Neural progenitor cell (in vitro differentiated cells): ENCODE measurements at regions not wholly inside any gene's neighbourhood (a gene's known extent, or its start where the extent isn't known, plus 50 kb on each side); places are given as distances from the start of the nearest gene placed in this dataset.

Source experiments
- DNase-seq: peaks from one replicate; pipeline ENCODE4 v3.0.0-alpha.2; 2016; ENCODE audit warnings: low spot score
- H2AFZ ChIP-seq: fragments of 200-600 bp; sonication (generic); replicated peaks from 2 replicates; pipeline ENCODE4 v1.6.1; 2016; ENCODE audit warnings: antibody characterized with exemption
- H3F3A ChIP-seq: fragments of 200-600 bp; sonication (generic); 2 replicates; pipeline ENCODE4 v1.6.1; 2016; ENCODE audit warnings: antibody characterized with exemption, low read depth
- H3K27ac ChIP-seq: fragments of 200-600 bp; sonication (generic); 2 replicates; pipeline ENCODE4 v1.5.1; 2016; ENCODE audit warnings: mild to moderate bottlenecking
- H3K27me3 ChIP-seq: fragments of 200-600 bp; sonication (generic); 2 replicates; pipeline ENCODE4 v1.6.1; 2016; ENCODE audit warnings: mild to moderate bottlenecking, moderate library complexity
- H3K36me3 ChIP-seq: fragments of 200-600 bp; sonication (generic); 2 replicates; pipeline ENCODE4 v1.5.1; 2016
- H3K4me1 ChIP-seq: fragments of 200-600 bp; sonication (generic); 2 replicates; pipeline ENCODE4 v1.6.1; 2016; ENCODE audit warnings: mixed run types
- H3K4me2 ChIP-seq: fragments of 200-600 bp; sonication (generic); 2 replicates; pipeline ENCODE4 v1.6.1; 2016
- H3K4me3 ChIP-seq: fragments of 200-600 bp; sonication (generic); 2 replicates; pipeline ENCODE4 v1.5.1; 2016
- H3K79me2 ChIP-seq: fragments of 200-600 bp; sonication (generic); 2 replicates; pipeline ENCODE4 v1.6.1; 2016; ENCODE audit warnings: low read depth
- H3K9ac ChIP-seq: fragments of 200-600 bp; sonication (generic); 2 replicates; pipeline ENCODE4 v1.6.1; 2016
- H3K9me3 ChIP-seq: fragments of 200-600 bp; sonication (generic); 2 replicates; pipeline ENCODE4 v1.5.1; 2016; ENCODE audit warnings: low read depth
- H4K20me1 ChIP-seq: fragments of 200-600 bp; sonication (generic); 2 replicates; pipeline ENCODE4 v1.6.1; 2016; ENCODE audit warnings: low read depth
- H3K27ac Mint-ChIP-seq: 3 replicates; pipeline ENCODE4 v1.8.0; 2021; ENCODE audit warnings: mixed read lengths
- H3K27me3 Mint-ChIP-seq: 2 replicates; pipeline ENCODE4 v1.8.0; 2022; ENCODE audit warnings: low read depth, mild to moderate bottlenecking, inconsistent platforms, moderate library complexity, mixed read lengths; ENCODE audit not compliant: insufficient read depth
- H3K36me3 Mint-ChIP-seq: 3 replicates; pipeline ENCODE4 v1.8.0; 2021; ENCODE audit warnings: mixed read lengths
- H3K4me1 Mint-ChIP-seq: 3 replicates; pipeline ENCODE4 v1.8.0; 2021; ENCODE audit warnings: mixed read lengths
- H3K4me3 Mint-ChIP-seq: 3 replicates; pipeline ENCODE4 v1.8.0; 2021; ENCODE audit warnings: mild to moderate bottlenecking, moderate library complexity, mixed read lengths
- H3K9me3 Mint-ChIP-seq: 3 replicates; pipeline ENCODE4 v1.8.0; 2020; ENCODE audit warnings: mixed read lengths
- EZH2 ChIP-seq: fragments of 200-600 bp; sonication (generic); IDR thresholded peaks from 2 replicates; pipeline ENCODE4 v1.6.1; 2017; ENCODE audit warnings: antibody characterized with exemption, mild to moderate bottlenecking, moderate library complexity
- EZH2phosphoT487 ChIP-seq: fragments of 200-600 bp; sonication (generic); IDR thresholded peaks from 2 replicates; pipeline ENCODE4 v1.6.1; 2017; ENCODE audit warnings: antibody characterized with exemption
- TF ChIP-seq, protein P1 (sequence below): fragments of 200-600 bp; sonication (generic); IDR thresholded peaks from 2 replicates; pipeline ENCODE4 v1.5.1; 2017; ENCODE audit warnings: antibody characterized with exemption, mild to moderate bottlenecking

DNA sequence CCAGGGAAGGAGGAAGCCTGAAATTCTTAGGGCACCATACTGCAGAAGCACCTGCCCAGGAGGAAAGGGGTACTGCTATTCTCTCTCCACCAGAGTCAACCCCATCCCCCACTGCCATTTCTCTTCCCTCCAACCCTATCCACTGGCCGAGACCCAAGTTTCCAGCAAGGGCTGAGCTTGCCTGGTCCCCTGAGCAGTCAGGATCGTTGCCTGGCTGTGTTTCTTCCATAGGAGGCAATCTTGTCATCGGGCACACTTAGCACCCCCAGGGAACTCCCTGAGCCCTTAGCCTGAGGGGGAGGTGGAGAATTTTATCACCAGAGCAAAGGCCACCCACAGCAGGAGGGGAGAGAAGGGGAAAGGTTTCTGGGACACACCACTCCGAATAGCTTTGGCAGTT is 115.8 kb upstream of the NECTIN1 start:
- no peak for DNase-seq
- no peak overlapping the region for H3K4me3 ChIP-seq

GRCh38 chr11:119843877-119844276 is 114.9 kb upstream of the NECTIN1 start:
- Histone ChIP-seq H3K9me3 (no peaks in the 10 kb centered on the region), H3K9ac (no peak overlapping the region), H3K4me1 (peaks cover 9% of the 10 kb centered on the region), H3K79me2 (no peaks in the 10 kb centered on the region), H3K4me3 (no peak overlapping the region), H3F3A (no peaks in the 10 kb centered on the region), H3K27ac (no peak overlapping the region), H3K36me3 (no peaks in the 10 kb centered on the region), H2AFZ (no peak overlapping the region), H3K4me2 (no peak overlapping the region), H4K20me1 (no peaks in the 10 kb centered on the region), H3K27me3 (no peaks in the 10 kb centered on the region)
- Mint-ChIP-seq H3K4me1 (peaks cover 27% of the 10 kb centered on the region), H3K27ac (no peak overlapping the region), H3K9me3 (peaks cover 2% of the 10 kb centered on the region), H3K36me3 (no peaks in the 10 kb centered on the region), H3K4me3 (no peak overlapping the region), H3K27me3 (peaks cover 17% of the 10 kb centered on the region)
- TF ChIP-seq, protein P1, sequence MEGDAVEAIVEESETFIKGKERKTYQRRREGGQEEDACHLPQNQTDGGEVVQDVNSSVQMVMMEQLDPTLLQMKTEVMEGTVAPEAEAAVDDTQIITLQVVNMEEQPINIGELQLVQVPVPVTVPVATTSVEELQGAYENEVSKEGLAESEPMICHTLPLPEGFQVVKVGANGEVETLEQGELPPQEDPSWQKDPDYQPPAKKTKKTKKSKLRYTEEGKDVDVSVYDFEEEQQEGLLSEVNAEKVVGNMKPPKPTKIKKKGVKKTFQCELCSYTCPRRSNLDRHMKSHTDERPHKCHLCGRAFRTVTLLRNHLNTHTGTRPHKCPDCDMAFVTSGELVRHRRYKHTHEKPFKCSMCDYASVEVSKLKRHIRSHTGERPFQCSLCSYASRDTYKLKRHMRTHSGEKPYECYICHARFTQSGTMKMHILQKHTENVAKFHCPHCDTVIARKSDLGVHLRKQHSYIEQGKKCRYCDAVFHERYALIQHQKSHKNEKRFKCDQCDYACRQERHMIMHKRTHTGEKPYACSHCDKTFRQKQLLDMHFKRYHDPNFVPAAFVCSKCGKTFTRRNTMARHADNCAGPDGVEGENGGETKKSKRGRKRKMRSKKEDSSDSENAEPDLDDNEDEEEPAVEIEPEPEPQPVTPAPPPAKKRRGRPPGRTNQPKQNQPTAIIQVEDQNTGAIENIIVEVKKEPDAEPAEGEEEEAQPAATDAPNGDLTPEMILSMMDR: no peak
- TF ChIP-seq EZH2phosphoT487: no peak
- no peak for DNase-seq

More for the DNA sequence above, 115.8 kb upstream of the NECTIN1 start:
- Mint-ChIP-seq H3K27me3 (peaks cover 19% of the 10 kb centered on the region), H3K9me3 (peaks cover 2% of the 10 kb centered on the region), H3K4me1 (peaks cover 24% of the 10 kb centered on the region), H3K36me3 (no peaks in the 10 kb centered on the region), H3K27ac (no peak overlapping the region), H3K4me3 (no peak overlapping the region)
- no peaks in the 10 kb centered on the region for H3K79me2 ChIP-seq
- H2AFZ ChIP-seq: no peak overlapping the region
- no peaks in the 10 kb centered on the region for H3K36me3 ChIP-seq
- no peaks in the 10 kb centered on the region for H3F3A ChIP-seq
- no peaks in the 10 kb centered on the region for H3K9me3 ChIP-seq
- no peak overlapping the region for H3K27ac ChIP-seq
- H4K20me1 ChIP-seq: no peaks in the 10 kb centered on the region
- H3K4me1 ChIP-seq: peaks cover 9% of the 10 kb centered on the region
- TF ChIP-seq, protein P1: no peak
- no peak for TF ChIP-seq EZH2
- TF ChIP-seq EZH2phosphoT487: no peak
- no peak overlapping the region for H3K9ac ChIP-seq
- H3K27me3 ChIP-seq: no peaks in the 10 kb centered on the region
- H3K4me2 ChIP-seq: peak overlapping the region; percentile 27

GRCh38 chr11:119842731-119843130 is 113.7 kb upstream of the NECTIN1 start:
- no peak overlapping the region for H3K4me3 Mint-ChIP-seq
- TF ChIP-seq EZH2 (no peak), EZH2phosphoT487 (no peak)
- TF ChIP-seq, protein P1: no peak

More at GRCh38 chr11:119842731-119843130, 113.7 kb upstream of the NECTIN1 start:
- no peak overlapping the region for H3K4me2 ChIP-seq
- H4K20me1 ChIP-seq: no peaks in the 10 kb centered on the region
- no peak overlapping the region for H3K9ac ChIP-seq
- Mint-ChIP-seq H3K27ac (peak overlapping the region; percentile 33), H3K36me3 (no peaks in the 10 kb centered on the region), H3K27me3 (peaks cover 17% of the 10 kb centered on the region), H3K9me3 (peaks cover 7% of the 10 kb centered on the region), H3K4me1 (peaks cover 27% of the 10 kb centered on the region)
- H3K9me3 ChIP-seq: no peaks in the 10 kb centered on the region
- DNase-seq: no peak
- no peaks in the 10 kb centered on the region for H3F3A ChIP-seq
- no peaks in the 10 kb centered on the region for H3K27me3 ChIP-seq
- no peak overlapping the region for H2AFZ ChIP-seq
- H3K27ac ChIP-seq: no peak overlapping the region
- peaks cover 9% of the 10 kb centered on the region for H3K4me1 ChIP-seq
- no peaks in the 10 kb centered on the region for H3K79me2 ChIP-seq
- H3K4me3 ChIP-seq: no peak overlapping the region
- no peaks in the 10 kb centered on the region for H3K36me3 ChIP-seq
